ENCODE measurements at regions not wholly inside any gene's neighbourhood (a gene's known extent, or its start where the extent isn't known, plus 50 kb on each side); places are given as distances from the start of the nearest gene placed in this dataset.

DNA sequence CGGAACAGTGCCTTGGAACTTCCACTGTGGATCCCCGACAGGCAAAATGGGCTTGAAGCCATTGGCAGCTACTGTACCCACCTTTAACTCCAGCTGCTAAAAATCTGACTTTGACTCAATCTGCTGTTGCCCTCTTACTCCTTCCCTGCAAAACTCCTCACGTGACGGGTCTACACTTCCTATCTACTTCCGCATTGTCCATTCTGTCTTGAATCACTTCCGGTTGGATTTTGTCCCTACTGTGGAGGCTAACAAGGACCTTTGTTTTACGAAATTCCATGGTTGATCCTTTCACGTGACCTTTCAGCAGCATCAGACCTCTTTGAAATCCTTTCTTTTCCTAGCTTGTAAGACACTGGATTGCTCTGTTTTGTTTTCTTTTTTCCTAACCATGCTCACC is 268.4 kb downstream of the PRDM2 start:
- DNase-seq, result no peak

DNA sequence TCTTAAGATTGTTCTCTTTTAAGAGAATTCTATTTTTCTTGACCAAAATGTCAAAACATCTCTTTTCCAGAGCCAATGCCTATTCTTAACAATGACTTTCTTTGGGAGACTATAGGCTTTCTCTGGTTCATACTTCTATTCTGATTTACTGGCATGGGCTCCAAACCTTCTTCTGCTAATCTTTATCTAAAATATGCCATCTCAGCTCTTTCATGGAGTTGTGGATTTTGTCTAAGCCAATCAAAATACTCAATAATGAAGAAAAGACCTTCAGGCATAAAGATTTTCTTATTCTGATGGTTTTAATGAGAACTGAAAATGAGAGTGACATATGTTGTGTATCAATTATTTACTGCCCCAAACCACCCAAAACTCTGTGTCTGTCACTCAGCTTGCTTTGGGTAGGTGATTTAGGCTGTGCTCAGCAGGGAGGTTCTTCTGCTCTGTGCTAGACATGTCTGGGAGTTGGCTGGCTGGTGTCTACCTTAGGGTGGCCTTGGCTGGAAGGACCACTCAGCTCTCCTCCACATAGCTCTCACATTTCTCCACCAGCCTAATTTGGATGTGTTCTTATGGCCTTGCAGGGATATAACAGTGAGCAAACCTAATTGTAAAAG is 270.8 kb downstream of the PRDM2 start:
- DNase-seq, result no peak

DNA sequence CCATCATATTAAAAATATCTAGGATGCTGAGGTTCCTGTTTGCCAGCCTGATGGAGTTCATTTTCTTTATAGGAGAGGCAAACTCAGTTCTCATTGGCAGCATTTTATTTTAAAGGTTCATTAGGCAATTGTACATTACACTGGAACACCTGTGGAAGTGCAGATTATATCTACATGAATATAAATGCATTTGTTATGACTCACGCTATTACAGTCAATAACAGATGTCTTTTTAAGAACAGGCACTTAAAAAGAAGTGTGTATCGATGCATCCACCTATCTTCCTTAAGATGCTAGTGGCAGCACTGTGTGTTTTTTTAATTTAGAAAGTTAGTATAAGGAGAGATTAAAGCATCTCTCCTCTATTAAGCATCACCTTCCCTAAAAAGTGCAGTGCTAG is 276.5 kb downstream of the PRDM2 start:
- DNase-seq, result no peak

DNA sequence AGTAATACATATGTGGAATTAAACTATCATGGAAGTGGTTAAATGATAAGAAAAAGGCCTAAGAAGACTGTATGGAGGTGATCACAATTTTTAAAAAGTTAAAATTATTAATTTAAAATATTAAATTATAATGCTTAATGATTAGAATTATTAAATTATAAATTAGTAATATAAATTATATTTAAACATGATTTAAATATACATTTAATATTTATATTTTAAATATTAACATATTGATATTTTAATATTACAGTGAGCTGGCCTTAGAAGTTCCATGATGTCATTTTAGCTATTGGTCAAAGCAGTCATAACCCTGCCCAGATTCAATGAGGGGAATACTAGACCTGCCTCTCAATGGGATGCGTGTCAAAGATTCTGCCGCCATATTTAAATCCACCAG is 281.2 kb downstream of the PRDM2 start:
- DNase-seq, result no peak

DNA sequence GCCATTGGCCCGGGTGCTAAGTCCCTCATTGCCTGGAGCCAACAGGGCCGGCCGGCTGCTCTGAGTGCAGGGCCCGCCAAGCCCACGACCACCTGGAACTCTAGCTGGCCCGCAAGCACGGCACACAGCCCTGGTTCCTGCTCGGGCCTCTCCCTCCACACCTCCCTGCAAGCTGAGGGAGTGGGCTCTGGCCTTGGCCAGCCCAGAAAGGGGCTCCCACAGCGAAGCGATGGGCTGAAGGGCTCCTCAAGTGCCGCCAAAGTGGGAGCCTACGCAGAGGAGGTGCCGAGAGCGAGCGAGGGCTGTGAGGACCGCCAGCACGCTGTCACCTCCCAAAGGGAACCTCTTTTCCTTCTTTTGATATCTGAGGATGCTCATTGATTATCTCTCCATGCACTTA is 283.4 kb downstream of the PRDM2 start:
- no peak for DNase-seq

DNA sequence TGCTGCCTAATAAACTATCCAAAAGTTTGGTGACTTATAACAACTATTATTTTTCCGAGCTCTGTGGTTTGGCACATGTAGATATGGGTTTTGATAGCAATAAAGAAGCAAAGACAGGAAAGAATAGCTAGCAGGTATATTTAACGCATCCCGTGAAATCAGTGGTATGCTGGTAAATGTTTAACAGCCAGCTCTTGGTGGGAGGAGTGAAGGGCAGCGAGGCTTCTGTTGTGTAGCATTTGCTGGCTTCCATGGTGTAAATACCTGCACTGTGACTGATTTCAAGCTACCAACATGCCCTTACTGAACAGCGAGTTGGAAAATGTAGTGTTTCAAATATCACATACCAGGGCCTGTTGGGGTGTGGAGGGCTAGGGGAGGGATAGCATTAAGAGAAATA is 291.0 kb downstream of the PRDM2 start:
- no peak for DNase-seq

DNA sequence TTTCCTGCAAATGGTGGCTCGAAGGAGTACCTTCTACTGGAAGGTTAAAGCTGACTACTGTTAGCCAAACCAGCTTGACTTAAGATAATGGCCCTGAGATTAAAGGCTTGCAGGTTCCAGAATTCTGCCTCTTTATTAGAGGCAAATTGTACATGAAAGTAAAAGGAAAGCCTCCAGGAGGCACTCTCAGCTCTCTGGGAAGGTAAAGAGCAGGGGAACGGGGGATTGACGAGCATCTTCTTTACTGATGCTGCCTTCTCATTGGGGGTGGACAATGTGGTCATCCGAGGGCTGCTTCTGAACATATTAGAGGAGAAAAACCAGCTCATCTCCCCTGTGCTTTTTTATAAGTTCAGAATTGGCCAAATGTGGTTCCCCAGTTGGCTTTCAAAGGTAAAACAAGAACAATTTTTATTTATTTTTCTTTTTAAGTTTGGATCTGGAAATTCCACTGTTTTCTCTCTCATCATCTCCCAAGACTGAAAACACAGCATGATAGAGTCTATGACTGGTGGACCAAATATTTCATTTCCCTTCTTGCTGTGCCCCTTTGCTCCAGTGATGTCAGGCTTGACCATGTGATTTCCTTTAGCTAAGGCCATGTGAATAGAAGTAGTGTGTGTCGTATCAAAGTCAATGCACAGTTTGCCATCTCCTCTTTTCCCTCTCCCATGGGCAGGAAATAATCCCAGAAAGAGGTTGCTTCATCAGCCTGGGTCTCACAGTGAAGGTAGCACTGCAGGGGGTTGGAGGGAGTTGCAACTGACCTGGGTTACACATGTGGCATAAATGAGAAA is 292.7 kb downstream of the PRDM2 start:
- no peak for DNase-seq

DNA sequence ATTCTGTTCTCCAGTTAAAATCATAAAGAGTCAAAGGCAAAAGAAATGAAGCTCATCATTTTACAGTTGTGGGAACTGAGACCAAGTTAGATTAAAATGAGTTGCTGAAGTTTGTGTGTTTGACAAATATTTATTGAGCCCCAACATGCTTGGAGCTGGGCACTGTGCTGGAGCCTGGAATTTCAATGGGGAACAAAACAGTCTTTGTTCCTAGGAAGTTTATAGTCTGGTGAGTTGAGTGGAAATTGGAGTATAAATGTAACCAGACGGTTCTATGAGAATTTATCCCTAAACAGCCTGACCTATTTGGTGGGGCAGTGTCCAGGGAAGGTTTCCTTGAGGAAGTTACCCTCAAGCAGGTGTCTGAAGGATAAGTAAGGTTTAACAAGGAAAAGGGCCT is 294.4 kb downstream of the PRDM2 start:
- no peak for DNase-seq

DNA sequence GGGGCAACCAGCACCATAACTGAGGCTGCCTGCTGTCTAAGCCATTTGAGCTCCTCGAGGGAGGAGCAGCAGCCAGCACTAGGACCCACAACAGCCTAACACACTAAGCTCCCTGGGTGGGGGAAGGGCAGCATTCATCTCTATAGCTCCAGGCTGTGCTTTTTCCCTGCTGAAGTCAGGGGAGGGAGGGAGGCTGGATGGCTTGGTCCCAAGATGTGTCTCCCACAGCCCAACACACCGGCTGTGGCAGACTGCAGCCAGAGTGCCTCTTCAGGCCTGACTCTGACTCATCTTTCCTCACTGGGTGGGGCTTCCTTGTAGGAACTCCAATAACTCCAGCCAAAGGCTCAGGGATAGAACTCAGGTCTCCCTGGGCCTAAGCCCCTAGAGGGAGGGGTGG is 296.3 kb downstream of the PRDM2 start:
- DNase-seq, result no peak

DNA sequence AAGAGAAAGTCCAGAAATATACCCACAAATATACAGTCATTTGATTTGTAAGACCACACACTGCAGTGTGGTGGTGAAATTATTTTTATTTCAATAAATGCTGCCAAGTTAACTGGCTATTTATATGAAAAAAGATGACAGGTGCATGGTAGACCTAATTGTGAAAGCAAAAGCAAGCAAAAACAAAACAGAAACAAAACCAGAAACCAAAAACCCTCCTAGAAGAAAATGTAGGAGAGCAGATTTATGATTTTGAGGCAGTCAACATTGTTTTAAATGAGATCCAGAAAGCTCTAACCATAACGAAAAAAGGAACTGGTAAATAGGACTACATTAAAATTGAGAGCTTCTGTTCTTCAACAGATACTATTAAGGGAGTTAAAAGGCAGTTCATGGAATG is 303.6 kb downstream of the PRDM2 start:
- DNase-seq, result no peak

DNA sequence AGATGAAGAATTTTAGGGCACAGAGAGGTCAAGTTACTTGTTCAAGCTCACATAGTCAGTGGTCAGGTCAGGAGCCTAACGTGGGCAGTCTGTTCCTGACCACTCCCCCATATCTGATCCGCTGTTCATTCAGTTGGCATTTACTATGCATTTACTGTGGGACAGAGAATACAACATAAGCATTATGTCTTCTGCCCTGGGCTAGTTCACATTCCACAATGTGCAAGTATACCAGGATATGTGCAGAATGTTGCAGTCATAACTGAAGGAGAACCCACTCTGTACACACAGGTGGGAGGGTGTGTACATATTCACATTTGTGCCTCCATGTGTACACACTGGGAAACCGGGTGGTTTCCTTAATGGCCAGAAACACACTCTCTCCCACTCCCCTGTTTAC is 309.6 kb downstream of the PRDM2 start:
- DNase-seq, result no peak

DNA sequence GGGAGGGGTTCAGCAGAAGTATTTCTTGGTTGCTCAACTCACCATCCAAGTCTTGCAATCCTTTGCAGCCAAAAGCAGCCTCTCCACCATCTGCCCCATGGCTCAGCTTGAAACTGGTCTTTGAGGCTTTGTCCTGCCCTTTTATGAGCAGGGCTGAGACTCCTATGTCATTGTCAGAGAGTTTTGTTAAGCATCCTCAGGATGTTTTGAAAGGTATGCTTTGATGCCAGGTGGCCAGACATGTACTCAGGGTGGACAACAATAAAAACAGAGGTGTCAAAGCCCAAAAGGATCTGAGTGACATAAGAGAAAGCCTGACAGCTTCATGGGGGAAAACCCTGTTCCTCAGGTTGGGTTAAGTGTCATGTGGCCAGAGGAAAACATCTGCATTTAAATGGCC is 310.5 kb downstream of the PRDM2 start:
- DNase-seq, result no peak

DNA sequence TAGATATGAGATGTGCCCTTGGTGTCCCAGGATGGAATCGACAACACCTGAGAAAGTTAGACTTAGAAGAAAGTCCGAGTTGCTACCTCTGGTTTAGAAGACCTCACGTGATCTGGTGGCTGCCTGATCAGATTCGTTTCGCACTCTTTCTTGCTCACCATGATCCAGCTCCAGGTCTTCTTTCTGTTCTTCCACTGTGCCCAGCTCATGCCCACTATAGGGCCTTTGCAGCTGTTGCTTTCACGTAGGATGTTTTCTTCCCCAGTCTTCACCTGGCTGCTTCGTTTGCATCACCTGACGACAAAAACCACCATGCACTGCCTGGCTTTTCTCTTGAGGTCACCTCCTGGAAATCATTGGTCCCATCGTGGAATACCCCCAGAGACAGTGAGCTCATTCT is 311.1 kb downstream of the PRDM2 start:
- no peak for DNase-seq

DNA sequence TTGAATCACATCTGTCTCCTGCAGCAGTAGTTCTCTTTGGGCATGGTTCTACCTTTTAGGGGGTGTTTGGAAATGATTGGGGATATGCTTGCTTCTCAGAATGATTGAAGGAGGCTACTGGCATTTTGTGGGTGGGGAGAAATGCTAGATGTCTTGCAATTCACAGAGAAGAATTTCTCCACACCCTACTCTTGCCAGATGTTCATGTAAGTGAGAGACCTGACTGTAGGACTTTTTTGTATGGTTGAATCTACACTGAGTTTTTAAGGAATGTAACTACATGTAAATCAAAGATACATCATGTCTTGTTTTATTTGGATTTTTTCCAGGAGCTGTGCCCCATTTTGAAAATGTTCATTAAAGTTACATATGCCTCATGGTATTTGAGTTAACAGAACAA is 311.9 kb downstream of the PRDM2 start:
- DNase-seq, result no peak

DNA sequence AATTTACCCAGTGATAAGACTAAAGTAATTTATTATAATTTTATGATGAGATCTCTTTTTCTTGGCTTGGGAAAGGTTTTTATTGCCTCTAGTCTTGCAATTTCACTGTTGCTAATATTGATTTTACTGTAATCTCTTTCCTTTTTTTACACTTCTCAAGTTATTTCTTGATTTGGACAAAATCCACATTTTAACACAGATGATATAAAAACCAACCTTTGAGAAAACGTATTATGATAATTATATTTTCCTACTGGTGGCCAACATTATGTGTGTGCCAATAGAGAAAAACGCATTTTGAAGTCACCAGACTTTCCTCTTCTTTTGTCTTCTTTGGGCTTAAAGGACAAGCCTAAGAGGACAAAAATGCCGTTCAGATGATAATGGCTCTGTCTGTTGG is 314.9 kb downstream of the PRDM2 start:
- no peak for DNase-seq

DNA sequence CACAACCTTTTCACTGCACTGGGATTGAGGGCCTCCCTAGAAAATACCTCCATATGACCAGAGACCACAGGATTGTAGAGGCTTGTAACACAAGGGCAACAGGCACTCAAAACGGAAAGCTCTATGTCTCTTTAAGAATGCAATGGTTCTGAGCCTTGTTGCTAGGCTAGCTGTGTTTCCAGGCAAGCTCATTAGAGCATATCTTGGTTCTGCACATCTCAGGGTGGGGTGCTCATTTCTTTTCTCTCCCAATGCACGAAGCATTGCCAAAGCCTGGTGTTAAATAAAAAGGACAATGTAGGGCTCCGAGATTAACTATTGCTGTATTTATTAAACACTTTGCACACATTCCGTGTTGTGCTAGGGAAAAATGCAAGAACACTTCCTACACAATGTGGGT is 315.9 kb downstream of the PRDM2 start:
- peak in 2 of 58 donors; percentile 3 to 24 for DNase-seq

DNA sequence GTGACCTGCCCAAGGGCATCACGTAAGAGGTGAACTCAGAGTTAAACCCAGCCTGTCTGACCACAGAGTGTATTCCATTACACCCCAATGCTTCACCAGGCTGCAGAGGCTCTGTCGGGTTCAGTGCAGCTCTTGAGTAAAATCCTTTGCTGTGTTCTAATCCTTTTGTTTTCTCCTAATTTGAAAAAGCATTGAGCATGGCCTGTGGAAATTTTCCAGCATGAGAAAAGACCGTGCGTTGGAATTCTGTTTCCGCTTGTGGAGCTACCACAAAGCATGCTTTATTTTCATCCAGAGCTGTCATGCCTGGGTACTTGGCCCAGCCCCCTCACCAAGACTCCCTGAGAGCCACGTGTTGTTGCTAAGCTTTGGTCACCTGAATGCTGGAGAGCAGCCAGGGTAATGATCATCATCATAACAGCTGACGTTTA is 317.6 kb downstream of the PRDM2 start:
- DNase-seq, result peak in 35 of 58 donors; percentile 4 to 73 (median 28)

DNA sequence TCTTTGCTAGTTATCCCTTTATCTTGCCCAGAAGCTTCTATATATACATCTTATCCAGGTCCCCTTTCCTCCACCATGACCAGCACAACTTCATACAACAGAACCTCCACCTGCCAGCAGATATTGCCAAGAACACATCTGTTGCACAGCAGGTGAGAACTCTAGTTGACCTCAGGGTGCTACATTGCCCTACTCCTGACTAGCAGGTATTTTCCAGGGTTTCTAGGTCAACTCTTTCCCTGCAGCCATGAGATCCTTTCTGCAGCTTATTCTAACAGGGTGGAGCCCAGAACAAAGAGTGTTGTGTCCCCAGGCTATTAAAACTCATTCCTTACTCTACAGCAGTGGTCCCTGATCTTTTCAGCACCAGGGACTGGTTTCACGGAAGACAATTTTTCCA is 319.5 kb downstream of the PRDM2 start:
- DNase-seq, result no peak

DNA sequence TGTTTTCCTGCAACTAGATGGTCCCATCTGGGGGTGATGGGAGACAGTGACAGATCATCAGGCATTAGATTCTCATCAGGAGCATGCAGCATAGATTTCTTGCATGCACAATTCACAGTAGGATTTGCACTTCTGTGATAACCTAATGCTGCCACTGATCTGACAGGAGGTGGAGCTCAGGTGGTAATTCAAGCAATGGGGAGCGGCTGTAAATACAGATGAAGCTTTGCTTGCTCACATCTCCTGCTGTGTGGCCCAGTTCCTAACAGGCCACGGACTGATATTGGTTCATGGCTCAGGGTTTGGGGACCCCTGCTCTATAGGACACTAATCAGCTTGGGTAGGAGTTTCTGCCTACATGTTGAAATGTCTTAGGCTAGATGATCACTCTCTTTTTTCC is 320.0 kb downstream of the PRDM2 start:
- no peak for DNase-seq

DNA sequence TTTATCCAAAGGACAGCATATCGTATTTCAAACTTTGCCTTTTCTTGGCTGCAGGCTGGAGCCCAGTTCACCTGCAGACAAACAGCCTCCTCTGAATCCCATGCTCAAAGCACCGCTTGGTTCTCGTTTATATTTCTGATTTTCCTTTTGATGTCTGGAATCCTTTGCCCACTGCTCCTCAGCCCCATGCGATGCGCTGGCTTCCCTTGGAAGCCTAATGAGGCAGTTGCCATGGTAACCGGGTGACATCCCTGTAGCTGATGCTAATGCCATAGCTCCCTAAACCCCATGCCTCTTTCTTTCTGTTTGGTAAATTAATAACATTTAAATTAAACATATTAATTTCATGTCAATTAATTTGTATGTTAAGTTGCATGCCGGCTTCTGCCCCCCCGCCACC is 327.1 kb downstream of the PRDM2 start:
- peak in 18 of 58 donors; percentile 2 to 40 (median 16) for DNase-seq

DNA sequence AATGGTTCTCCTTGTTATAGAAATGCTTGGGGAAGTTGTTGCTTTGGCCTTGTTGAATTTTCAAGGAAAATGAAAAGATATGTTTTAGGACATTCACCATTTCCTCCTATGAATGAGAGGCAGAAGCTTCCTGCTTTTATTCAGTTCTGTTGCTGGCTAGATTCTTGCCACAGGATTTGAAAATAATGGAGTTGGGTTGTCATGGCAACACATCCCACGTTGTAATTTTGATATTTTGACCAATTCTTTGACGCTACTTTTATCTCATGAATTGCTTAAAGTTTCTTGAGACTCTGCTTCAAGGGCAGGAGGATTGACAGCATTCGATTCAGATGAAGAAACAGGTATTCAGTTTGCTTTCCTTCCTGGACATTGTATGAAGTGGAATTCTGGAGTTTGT is 331.5 kb downstream of the PRDM2 start:
- no peak for DNase-seq

DNA sequence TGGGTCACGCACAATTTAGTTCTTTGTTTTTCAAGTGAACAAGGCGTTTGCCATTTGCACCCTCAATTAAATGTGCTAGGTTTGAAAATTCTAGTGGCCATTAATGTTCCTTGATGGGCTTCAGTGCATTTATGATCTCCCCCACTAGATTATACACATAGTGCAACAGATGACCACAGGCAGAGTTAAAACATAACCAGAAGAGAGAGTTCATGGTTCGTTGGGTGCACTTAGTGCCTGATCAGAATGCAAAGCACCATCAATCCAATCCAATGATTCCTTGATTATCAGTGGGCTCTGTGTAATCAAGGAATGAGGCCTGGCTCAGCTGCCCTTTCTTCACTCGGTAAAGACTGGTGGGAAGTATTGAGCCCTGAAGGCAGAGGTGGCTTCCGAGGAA is 334.5 kb downstream of the PRDM2 start:
- DNase-seq, result no peak

DNA sequence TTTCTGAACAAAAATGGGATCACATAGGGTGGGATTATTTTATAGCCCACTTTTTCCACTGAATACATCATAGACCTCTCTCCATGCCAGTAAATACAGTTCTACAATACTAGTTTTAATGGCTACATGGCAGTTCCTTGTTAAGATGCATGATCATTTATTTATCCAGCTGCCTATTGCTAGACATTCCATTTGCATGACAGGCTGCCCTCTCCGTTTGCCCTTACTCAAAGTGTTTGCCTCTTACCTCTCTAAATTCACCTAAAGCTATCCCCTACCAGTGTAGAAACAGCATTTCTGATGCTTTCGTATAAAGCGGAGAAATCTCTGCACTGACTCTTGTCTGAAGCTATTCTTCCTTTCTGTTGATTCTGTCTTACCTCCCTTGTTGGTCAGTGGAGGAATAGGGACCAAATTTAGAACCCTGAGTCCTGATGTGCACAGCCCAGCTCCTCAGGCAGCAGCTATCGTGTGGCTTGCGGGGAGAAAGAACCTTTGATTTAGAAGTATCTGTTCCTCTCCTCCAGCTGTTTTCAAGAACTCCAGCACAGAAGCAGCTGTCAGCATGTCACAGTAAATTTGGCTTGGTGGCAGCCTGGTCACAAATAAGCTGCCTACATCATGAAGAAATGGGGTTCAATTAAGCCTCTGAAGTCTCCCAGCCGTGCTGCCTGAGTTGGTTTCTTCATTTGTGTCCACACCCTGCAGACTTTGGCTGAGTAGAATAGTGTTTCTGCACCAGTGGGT is 337.3 kb downstream of the PRDM2 start:
- DNase-seq, result no peak

All from anterior cingulate cortex (tissue), 58 donors.